GM12873 (cell line): ENCODE measurements at regions not wholly inside any gene's neighbourhood (a gene's known extent, or its start where the extent isn't known, plus 50 kb on each side); places are given as distances from the start of the nearest gene placed in this dataset.

Experiments used
- CTCF ChIP-seq: IDR thresholded peaks from 2 replicates; pipeline ENCODE4 v1.5.1; 2012; ENCODE audit warnings: low read depth, mild to moderate bottlenecking, moderate library complexity, low read length, control low read depth; ENCODE audit not compliant: insufficient read depth; ENCODE audit errors: missing control alignments

GRCh38 chrX:144716187-144716586 is 531.1 kb upstream of the SPANXN1 start:
- TF ChIP-seq CTCF, result no peak

- no peak for TF ChIP-seq CTCF
Observed at GRCh38 chrX:144717682-144718081, 529.6 kb upstream of the SPANXN1 start.

GRCh38 chrX:144722307-144722706 is 525.0 kb upstream of the SPANXN1 start:
- no peak for TF ChIP-seq CTCF

- no peak for TF ChIP-seq CTCF
Observed at GRCh38 chrX:144730471-144730870, 516.8 kb upstream of the SPANXN1 start.

- no peak for TF ChIP-seq CTCF
Observed at GRCh38 chrX:144732588-144732987, 514.7 kb upstream of the SPANXN1 start.

GRCh38 chrX:144738246-144738645 is 509.1 kb upstream of the SPANXN1 start:
- no peak for TF ChIP-seq CTCF

- no peak for TF ChIP-seq CTCF
Observed at GRCh38 chrX:144768540-144768939, 478.8 kb upstream of the SPANXN1 start.
